ENCODE measurements at regions not wholly inside any gene's neighbourhood (a gene's known extent, or its start where the extent isn't known, plus 50 kb on each side); places are given as distances from the start of the nearest gene placed in this dataset.
"Not testable (repeated sequence)": the region's sequence is repeated elsewhere in the genome, so short reads cannot be mapped to it uniquely, and the experiment has no call there.

DNA sequence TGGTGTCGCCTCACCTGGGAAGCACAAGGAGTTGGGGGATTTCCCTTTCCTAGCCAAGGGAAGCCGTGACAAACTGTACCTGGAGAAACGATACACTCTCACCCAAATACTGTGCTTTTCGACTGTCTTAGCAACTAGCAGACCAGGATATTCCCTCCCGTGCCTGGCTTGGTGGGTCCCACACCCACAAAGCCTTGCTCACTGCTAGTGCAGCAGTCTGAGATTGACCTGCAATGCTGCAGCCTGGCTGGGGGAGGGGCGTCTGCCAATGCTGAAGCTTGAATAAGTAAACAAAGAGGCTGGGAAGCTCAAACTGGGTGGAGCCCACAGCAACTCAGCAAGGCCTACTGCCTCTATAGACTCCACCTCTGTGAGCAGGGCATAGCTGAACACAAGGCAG is 448.6 kb upstream of the FSIP2 start:
- TF ChIP-seq, protein P1, sequence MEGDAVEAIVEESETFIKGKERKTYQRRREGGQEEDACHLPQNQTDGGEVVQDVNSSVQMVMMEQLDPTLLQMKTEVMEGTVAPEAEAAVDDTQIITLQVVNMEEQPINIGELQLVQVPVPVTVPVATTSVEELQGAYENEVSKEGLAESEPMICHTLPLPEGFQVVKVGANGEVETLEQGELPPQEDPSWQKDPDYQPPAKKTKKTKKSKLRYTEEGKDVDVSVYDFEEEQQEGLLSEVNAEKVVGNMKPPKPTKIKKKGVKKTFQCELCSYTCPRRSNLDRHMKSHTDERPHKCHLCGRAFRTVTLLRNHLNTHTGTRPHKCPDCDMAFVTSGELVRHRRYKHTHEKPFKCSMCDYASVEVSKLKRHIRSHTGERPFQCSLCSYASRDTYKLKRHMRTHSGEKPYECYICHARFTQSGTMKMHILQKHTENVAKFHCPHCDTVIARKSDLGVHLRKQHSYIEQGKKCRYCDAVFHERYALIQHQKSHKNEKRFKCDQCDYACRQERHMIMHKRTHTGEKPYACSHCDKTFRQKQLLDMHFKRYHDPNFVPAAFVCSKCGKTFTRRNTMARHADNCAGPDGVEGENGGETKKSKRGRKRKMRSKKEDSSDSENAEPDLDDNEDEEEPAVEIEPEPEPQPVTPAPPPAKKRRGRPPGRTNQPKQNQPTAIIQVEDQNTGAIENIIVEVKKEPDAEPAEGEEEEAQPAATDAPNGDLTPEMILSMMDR (IDR thresholded peaks at IDR 0.05): not testable (repeated sequence)
- TF ChIP-seq POLR2A, POLR2AphosphoS5 (IDR thresholded peaks at IDR 0.05): not testable (repeated sequence)

Data from prostate gland (tissue), 2 donors.